ENCODE measurements at regions not wholly inside any gene's neighbourhood (a gene's known extent, or its start where the extent isn't known, plus 50 kb on each side); places are given as distances from the start of the nearest gene placed in this dataset.

GRCh38 chr5:88583471-88583870 lies 299.5 kb downstream of the MEF2C start:
- Mint-ChIP-seq H3K27me3 (ENCODE audit: low read depth) (no peaks in the 10 kb centered on the region), H3K36me3 (peaks cover 2% of the 10 kb centered on the region), H3K9me3 (peaks cover 14% of the 10 kb centered on the region), H3K27ac (no peak overlapping the region), H3K4me3 (no peak overlapping the region), H3K4me1 (no peaks in the 10 kb centered on the region)
- no peak for ATAC-seq
- TF ChIP-seq MAX (CRISPR knock-in tag; IDR thresholded peaks at IDR 0.05), result no peak
- no peak for TF ChIP-seq GABPB1 (CRISPR knock-in tag; IDR thresholded peaks at IDR 0.05)
- TF ChIP-seq NFATC4 (CRISPR knock-in tag; IDR thresholded peaks at IDR 0.05), result no peak
- no peak for TF ChIP-seq TCF7 (CRISPR knock-in tag; IDR thresholded peaks at IDR 0.05; ENCODE audit: low read depth)
- ChIA-PET POLR2A (no interaction called here), CTCF (interaction anchor here (1.0 kb wide), 1 partner anchor 107 kb away, joined by 3 read pairs; no protein-coding TSS in a partner anchor)
- DNase-seq (ENCODE audit: low spot score), result no peak

- H3K36me3 Mint-ChIP-seq, result no peaks in the 10 kb centered on the region
- POLR2A ChIA-PET, result no interaction called here
- H3K9me3 Mint-ChIP-seq, result no peaks in the 10 kb centered on the region
- no peak for DNase-seq (ENCODE audit: low spot score)
- no peak overlapping the region for H3K27ac Mint-ChIP-seq
- ATAC-seq, result no peak
- no peak overlapping the region for H3K4me3 Mint-ChIP-seq
- TF ChIP-seq GTF2I (CRISPR knock-in tag; conservative IDR thresholded peaks at IDR 0.05) (no peak), GABPB1 (CRISPR knock-in tag; IDR thresholded peaks at IDR 0.05) (no peak), ZNF219 (CRISPR knock-in tag; IDR thresholded peaks at IDR 0.05; ENCODE audit: borderline replicate concordance) (no peak), GRHL2 (CRISPR knock-in tag; IDR thresholded peaks at IDR 0.05; ENCODE audit: insufficient replicate concordance, severe bottlenecking) (no peak), AR (CRISPR knock-in tag; IDR thresholded peaks at IDR 0.05) (no peak), RORB (CRISPR knock-in tag; IDR thresholded peaks at IDR 0.05) (no peak), ZNF317 (CRISPR knock-in tag; IDR thresholded peaks at IDR 0.05; ENCODE audit: borderline replicate concordance, low read depth) (no peak), ZNF425 (CRISPR knock-in tag; conservative IDR thresholded peaks at IDR 0.05) (no peak), ZNF281 (CRISPR knock-in tag; IDR thresholded peaks at IDR 0.05) (no peak), ZNF121 (CRISPR knock-in tag; IDR thresholded peaks at IDR 0.05) (no peak), NR2C2 (CRISPR knock-in tag; IDR thresholded peaks at IDR 0.05) (no peak), ESRRA (CRISPR knock-in tag; IDR thresholded peaks at IDR 0.05; ENCODE audit: borderline replicate concordance) (no peak), IRF2 (CRISPR knock-in tag; IDR thresholded peaks at IDR 0.05; ENCODE audit: borderline replicate concordance, low read depth) (no peak)
- CTCF ChIA-PET, result interaction anchor here (1.6 kb wide), 1 partner anchor 44 kb away, joined by 3 read pairs; no protein-coding TSS in a partner anchor
- peaks cover 29% of the 10 kb centered on the region for H3K4me1 Mint-ChIP-seq
- no peaks in the 10 kb centered on the region for H3K27me3 Mint-ChIP-seq (ENCODE audit: low read depth)
Measured at GRCh38 chr5:88558366-88558765, 289.7 kb upstream of the TMEM161B start.
